Nephron progenitor cell (in vitro differentiated cells): ENCODE measurements at regions not wholly inside any gene's neighbourhood (a gene's known extent, or its start where the extent isn't known, plus 50 kb on each side); places are given as distances from the start of the nearest gene placed in this dataset.

Experiments used
- DNase-seq: peaks from one replicate; pipeline ENCODE4 v3.0.0; 2021
- H3K27ac Mint-ChIP-seq: 2 replicates; pipeline ENCODE4 v1.8.0; 2021; ENCODE audit warnings: mild to moderate bottlenecking, moderate library complexity, mixed read lengths
- H3K27me3 Mint-ChIP-seq: 2 replicates; pipeline ENCODE4 v1.8.0; 2021; ENCODE audit warnings: mild to moderate bottlenecking, low read depth, mixed read lengths; ENCODE audit not compliant: poor library complexity
- H3K36me3 Mint-ChIP-seq: 2 replicates; pipeline ENCODE4 v1.8.0; 2021; ENCODE audit warnings: low read depth, mixed read lengths
- H3K4me1 Mint-ChIP-seq: 2 replicates; pipeline ENCODE4 v1.8.0; 2021; ENCODE audit warnings: mixed read lengths
- H3K4me3 Mint-ChIP-seq: 2 replicates; pipeline ENCODE4 v1.8.0; 2021; ENCODE audit warnings: mild to moderate bottlenecking, moderate library complexity, mixed read lengths
- H3K9me3 Mint-ChIP-seq: 2 replicates; pipeline ENCODE4 v1.8.0; 2021; ENCODE audit warnings: mild to moderate bottlenecking, moderate library complexity, mixed read lengths
- TF ChIP-seq, protein P1 (sequence below): fragments of 200-600 bp; sonication (generic); IDR thresholded peaks from 2 replicates; pipeline ENCODE4 v1.5.0; 2021; ENCODE audit warnings: antibody characterized with exemption

DNA sequence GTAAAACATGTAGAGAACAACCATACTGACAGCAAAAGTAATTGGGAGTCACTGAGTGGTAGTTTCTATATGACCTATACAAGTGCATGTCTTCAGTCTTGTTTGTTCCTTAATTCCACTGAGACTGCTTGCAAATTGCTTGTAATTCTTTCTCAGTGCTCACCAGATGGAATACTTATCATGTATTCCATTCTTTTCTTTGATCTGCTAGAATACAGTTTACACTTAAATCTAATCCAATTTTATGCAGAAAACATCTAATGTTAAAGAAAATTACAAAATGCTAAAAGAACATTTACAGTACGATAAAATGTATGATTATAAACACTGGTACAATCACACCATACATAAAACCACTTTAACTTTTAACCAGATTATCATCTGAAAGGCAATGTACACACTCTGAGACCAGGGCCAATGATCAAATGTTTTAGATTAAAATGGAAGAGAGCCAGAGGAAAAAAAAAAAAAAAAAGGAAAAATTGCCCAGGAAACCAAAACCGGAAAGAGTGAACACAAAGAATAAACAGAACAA is 741.4 kb downstream of the FAT4 start:
- H3K4me1 Mint-ChIP-seq = no peaks in the 10 kb centered on the region
- H3K9me3 Mint-ChIP-seq = no peaks in the 10 kb centered on the region
- no peaks in the 10 kb centered on the region for H3K36me3 Mint-ChIP-seq
- TF ChIP-seq, protein P1, sequence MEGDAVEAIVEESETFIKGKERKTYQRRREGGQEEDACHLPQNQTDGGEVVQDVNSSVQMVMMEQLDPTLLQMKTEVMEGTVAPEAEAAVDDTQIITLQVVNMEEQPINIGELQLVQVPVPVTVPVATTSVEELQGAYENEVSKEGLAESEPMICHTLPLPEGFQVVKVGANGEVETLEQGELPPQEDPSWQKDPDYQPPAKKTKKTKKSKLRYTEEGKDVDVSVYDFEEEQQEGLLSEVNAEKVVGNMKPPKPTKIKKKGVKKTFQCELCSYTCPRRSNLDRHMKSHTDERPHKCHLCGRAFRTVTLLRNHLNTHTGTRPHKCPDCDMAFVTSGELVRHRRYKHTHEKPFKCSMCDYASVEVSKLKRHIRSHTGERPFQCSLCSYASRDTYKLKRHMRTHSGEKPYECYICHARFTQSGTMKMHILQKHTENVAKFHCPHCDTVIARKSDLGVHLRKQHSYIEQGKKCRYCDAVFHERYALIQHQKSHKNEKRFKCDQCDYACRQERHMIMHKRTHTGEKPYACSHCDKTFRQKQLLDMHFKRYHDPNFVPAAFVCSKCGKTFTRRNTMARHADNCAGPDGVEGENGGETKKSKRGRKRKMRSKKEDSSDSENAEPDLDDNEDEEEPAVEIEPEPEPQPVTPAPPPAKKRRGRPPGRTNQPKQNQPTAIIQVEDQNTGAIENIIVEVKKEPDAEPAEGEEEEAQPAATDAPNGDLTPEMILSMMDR = no peak
- H3K27me3 Mint-ChIP-seq = no peaks in the 10 kb centered on the region
- no peak overlapping the region for H3K4me3 Mint-ChIP-seq
- no peak for DNase-seq
- no peak overlapping the region for H3K27ac Mint-ChIP-seq

DNA sequence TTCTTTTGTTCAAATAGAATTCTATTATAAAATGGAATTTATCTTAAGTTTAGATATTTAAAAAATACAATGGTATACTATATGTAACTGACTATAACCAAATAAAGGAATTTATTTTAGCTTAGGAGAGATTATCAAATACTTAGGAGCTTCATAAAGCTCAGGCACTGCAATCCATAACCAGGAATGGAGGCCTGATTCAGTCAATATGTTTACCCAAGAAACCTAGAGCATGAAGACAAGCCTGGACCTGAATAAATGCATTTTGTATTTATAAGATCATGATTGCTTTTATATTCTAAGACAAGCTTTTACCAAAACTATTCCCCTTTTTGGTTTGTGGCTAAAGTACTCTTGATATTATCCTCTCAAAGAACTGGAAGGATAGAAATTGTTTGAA is 742.6 kb downstream of the FAT4 start:
- no peaks in the 10 kb centered on the region for H3K36me3 Mint-ChIP-seq
- H3K4me3 Mint-ChIP-seq = no peak overlapping the region
- H3K27ac Mint-ChIP-seq = no peak overlapping the region
- H3K9me3 Mint-ChIP-seq = no peaks in the 10 kb centered on the region
- TF ChIP-seq, protein P1 = no peak
- no peaks in the 10 kb centered on the region for H3K4me1 Mint-ChIP-seq
- DNase-seq = no peak
- H3K27me3 Mint-ChIP-seq = no peaks in the 10 kb centered on the region

DNA sequence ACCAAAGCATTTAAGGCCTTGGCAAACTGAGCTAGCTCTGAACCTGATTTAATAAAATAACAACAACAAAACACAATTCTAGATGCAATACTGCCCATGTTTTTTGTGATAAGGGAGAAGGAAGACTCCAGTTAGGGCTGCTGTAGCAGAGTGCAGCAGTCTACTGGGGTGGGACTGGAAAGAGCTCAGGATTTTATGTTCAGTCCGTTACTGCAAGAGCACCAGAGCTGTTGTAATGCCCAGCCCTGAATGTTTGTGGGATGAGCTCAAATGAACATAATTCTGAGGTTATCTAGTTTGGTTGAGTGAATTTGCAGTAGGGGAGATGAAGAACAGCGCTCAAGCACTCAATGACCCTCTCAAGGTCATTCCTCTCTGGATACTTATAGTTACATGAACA is 743.8 kb downstream of the FAT4 start:
- DNase-seq = no peak
- TF ChIP-seq, protein P1 = no peak
- H3K36me3 Mint-ChIP-seq = no peaks in the 10 kb centered on the region

DNA sequence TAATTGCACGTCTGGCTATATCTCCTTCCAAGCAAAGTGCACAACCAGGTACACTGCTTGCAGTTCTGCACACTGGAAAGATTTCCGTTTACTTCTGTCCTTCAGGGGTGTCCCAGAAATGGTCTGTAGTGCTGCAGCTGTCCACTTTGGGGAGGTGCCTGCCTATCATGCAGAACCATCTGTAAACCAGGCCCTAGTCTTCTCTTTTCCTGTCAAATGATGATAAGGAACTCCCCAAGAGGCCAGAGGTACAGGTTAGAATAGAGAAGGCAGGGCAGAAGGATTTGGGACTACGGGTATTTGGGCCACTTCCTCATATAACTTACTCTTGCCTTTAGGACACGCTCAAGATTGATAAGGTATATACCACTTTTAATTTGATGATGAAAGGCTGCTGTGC is 746.9 kb downstream of the FAT4 start:
- TF ChIP-seq, protein P1 = no peak
- no peak for DNase-seq
- H3K4me3 Mint-ChIP-seq = no peak overlapping the region
- no peaks in the 10 kb centered on the region for H3K9me3 Mint-ChIP-seq
- H3K4me1 Mint-ChIP-seq = no peaks in the 10 kb centered on the region
- H3K27me3 Mint-ChIP-seq = no peaks in the 10 kb centered on the region
- no peak overlapping the region for H3K27ac Mint-ChIP-seq
- H3K36me3 Mint-ChIP-seq = no peaks in the 10 kb centered on the region

More for the DNA sequence above, 743.8 kb downstream of the FAT4 start:
- Mint-ChIP-seq H3K4me3 (no peak overlapping the region), H3K27me3 (no peaks in the 10 kb centered on the region), H3K27ac (no peak overlapping the region), H3K4me1 (no peaks in the 10 kb centered on the region), H3K9me3 (no peaks in the 10 kb centered on the region)

DNA sequence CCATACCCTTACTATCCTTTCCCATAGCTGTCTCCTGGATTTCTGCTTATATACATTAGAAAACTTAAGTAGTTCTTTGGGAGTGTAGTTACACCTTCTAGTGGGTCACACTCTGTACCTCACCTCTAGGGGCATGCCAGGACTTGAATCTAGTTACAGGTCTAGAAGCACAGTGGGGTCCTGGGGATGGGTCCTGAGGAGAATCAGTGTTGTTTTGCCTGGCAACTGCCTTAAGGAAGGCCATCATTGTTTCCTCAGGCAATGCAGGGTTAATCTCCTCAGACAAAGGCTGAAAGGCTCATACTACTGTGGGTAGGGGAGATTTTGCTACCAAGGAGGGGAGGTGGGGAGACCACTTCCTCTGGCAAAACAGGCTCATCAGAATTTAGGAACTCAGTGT is 750.3 kb downstream of the FAT4 start:
- no peaks in the 10 kb centered on the region for H3K9me3 Mint-ChIP-seq
- H3K4me3 Mint-ChIP-seq = no peak overlapping the region
- DNase-seq = no peak
- TF ChIP-seq, protein P1 = no peak
- peaks cover 3% of the 10 kb centered on the region for H3K27me3 Mint-ChIP-seq
- no peak overlapping the region for H3K27ac Mint-ChIP-seq
- no peaks in the 10 kb centered on the region for H3K36me3 Mint-ChIP-seq
- H3K4me1 Mint-ChIP-seq = no peaks in the 10 kb centered on the region
